ENCODE measurements at regions not wholly inside any gene's neighbourhood (a gene's known extent, or its start where the extent isn't known, plus 50 kb on each side); places are given as distances from the start of the nearest gene placed in this dataset.

- TF ChIP-seq POLR2A (IDR thresholded peaks at IDR 0.05) (no peak), CTCF (IDR thresholded peaks at IDR 0.05) (no peak), POLR2AphosphoS5 (IDR thresholded peaks at IDR 0.05) (no peak)
These were observed 256.0 kb upstream of the IRS2 start for GRCh38 chr13:110042253-110042950.
